HepG2 (cell line): ENCODE measurements at regions not wholly inside any gene's neighbourhood (a gene's known extent, or its start where the extent isn't known, plus 50 kb on each side); places are given as distances from the start of the nearest gene placed in this dataset.

Experiments
- ATAC-seq: fragments of 200-7000 bp; cut with Tn5 transposase; 3 replicates; pipeline ENCODE4 v1.9.1; 2020; ENCODE audit warnings: mild to moderate bottlenecking, moderate library complexity
- BruUV-seq: library from RNA; stranded (reverse); fragments of 400-500 nt; replicated peaks from 2 replicates; lab custom pipeline; 2021; lab: Mats Ljungman, UMichigan
- CTCF ChIA-PET: fragments of 300-600 bp; formaldehyde crosslinking; extraction: SDS; loops from one replicate; lab custom pipeline; 2021; ENCODE audit warnings: low total read pairs, inconsistent platforms, low intra/inter-chr PET ratio; lab: Yijun Ruan, JAX
- POLR2A ChIA-PET: fragments of 350-600 bp; sonication (Branson Sonifier 250); formaldehyde crosslinking; loops from one replicate; lab custom pipeline; 2020; ENCODE audit warnings: antibody characterized with exemption, inconsistent platforms; lab: Yijun Ruan, JAX
- DNase-seq: peaks from one replicate; pipeline ENCODE4 v3.0.0-alpha.2; 2015; ENCODE audit warnings: low spot score
- FAIRE-seq: peaks from 3 replicates; lab custom pipeline; 2011; peaks lifted over from hg19 to GRCh38; lab: Jason Lieb, UNC
- H2AFZ ChIP-seq: one replicate; pipeline ENCODE4 v1.6.1; 2011; ENCODE audit warnings: low read length, inconsistent platforms
- H3K27ac ChIP-seq: fragments of 300-600 bp; 3 replicates; pipeline ENCODE4 v1.8.0; 2011; ENCODE audit warnings: mixed run types, mild to moderate bottlenecking, mixed read lengths, low read length, inconsistent platforms; ENCODE audit not compliant: insufficient read depth; ENCODE audit errors: extremely low read length
- H3K27me3 ChIP-seq, 2 experiments: fragments of 200-600 bp in 1 of 2; 2 replicates in 1 of 2; 3 replicates in 1 of 2; pipeline versions ENCODE4 v1.6.0 to v1.8.0; 2011; ENCODE audit warnings: low read length in 2 of 2, mild to moderate bottlenecking in 2 of 2, moderate library complexity in 2 of 2, inconsistent platforms in 1 of 2; ENCODE audit not compliant: insufficient read depth in 2 of 2, control insufficient read depth in 1 of 2
- H3K36me3 ChIP-seq, 2 experiments: fragments of 200-600 bp in 1 of 2; replicated peaks in 1 of 2; 2 replicates in 1 of 2; 3 replicates in 1 of 2; pipeline versions ENCODE4 v1.5.1 to v1.8.0; 2011; ENCODE audit warnings: low read length in 2 of 2, inconsistent platforms in 1 of 2; ENCODE audit not compliant: insufficient read depth in 2 of 2, control insufficient read depth in 1 of 2
- H3K4me1 ChIP-seq: 2 replicates; pipeline ENCODE4 v1.5.1; 2012; ENCODE audit warnings: low read length, inconsistent platforms; ENCODE audit not compliant: insufficient read depth
- H3K4me2 ChIP-seq: 2 replicates; pipeline ENCODE4 v1.6.0; 2011; ENCODE audit warnings: low read depth, low read length, inconsistent platforms
- H3K4me3 ChIP-seq, 3 experiments: fragments of 200-600 bp in 1 of 3; sonication (generic), shearing (Covaris generic) in 1 of 3; replicated peaks in 1 of 3; 2 replicates each; pipeline ENCODE4 v1.5.1; 2011 to 2016; ENCODE audit warnings: low read length in 3 of 3, inconsistent platforms in 2 of 3, low read depth in 2 of 3, mild to moderate bottlenecking in 2 of 3, control low read depth in 1 of 3, mixed read lengths in 1 of 3; ENCODE audit not compliant: insufficient read depth in 1 of 3
- H3K79me2 ChIP-seq: one replicate; pipeline ENCODE4 v1.6.1; 2011; ENCODE audit warnings: low read length, inconsistent platforms; ENCODE audit not compliant: insufficient read depth
- H3K9ac ChIP-seq: 2 replicates; pipeline ENCODE4 v1.6.0; 2011; ENCODE audit warnings: mild to moderate bottlenecking, low read depth, low read length, inconsistent platforms; ENCODE audit not compliant: insufficient read depth
- H3K9me3 ChIP-seq: 2 replicates; pipeline ENCODE4 v1.5.1; 2012; ENCODE audit warnings: mild to moderate bottlenecking, low read length
- H4K20me1 ChIP-seq: 2 replicates; pipeline ENCODE4 v1.6.0; 2011; ENCODE audit warnings: inconsistent platforms, mild to moderate bottlenecking, low read length, moderate library complexity; ENCODE audit not compliant: insufficient read depth
- AGO2 ChIP-seq: fragments of 200-400 bp; formaldehyde crosslinking; optimal IDR thresholded peaks from 2 replicates; pipeline ENCODE3; 2017; ENCODE audit warnings: mild to moderate bottlenecking, low read depth, low read length, moderate library complexity
- DR1 ChIP-seq: sonication (generic); formaldehyde crosslinking; IDR thresholded peaks from 2 replicates; pipeline ENCODE4 v1.8.0; 2021; ENCODE audit warnings: mild to moderate bottlenecking, missing genetic modification reagents, inconsistent platforms
- ETV5 ChIP-seq: IDR thresholded peaks from 2 replicates; pipeline ENCODE4 v1.6.1; 2018; ENCODE audit warnings: missing biosample characterization, missing genetic modification reagents, inconsistent platforms, borderline replicate concordance
- EZH2 ChIP-seq: conservative IDR thresholded peaks from 2 replicates; pipeline ENCODE4 v1.6.1; 2012; ENCODE audit warnings: mild to moderate bottlenecking, low read depth, low read length, moderate library complexity
- FOSL1 ChIP-seq: sonication (generic); formaldehyde crosslinking; IDR thresholded peaks from 2 replicates; pipeline ENCODE4 v1.9.0; 2021; ENCODE audit warnings: missing genetic modification reagents, borderline replicate concordance
- HDAC6 ChIP-seq: fragments of 200-600 bp; sonication (generic); IDR thresholded peaks from 2 replicates; pipeline ENCODE4 v1.7.0; 2017; ENCODE audit warnings: mild to moderate bottlenecking, antibody characterized with exemption, low read length, low read depth
- NONO ChIP-seq, 2 experiments: fragments of 450-650 bp in 1 of 2; sonication (generic) in 1 of 2; formaldehyde crosslinking in 1 of 2; IDR thresholded peaks in 1 of 2; conservative IDR thresholded peaks in 1 of 2; 2 replicates each; pipeline versions ENCODE4 v1.6.1 to v1.8.0; 2017 to 2022; ENCODE audit warnings: mild to moderate bottlenecking in 1 of 2, missing genetic modification reagents in 1 of 2, moderate library complexity in 1 of 2
- REL ChIP-seq: sonication (generic); formaldehyde crosslinking; conservative IDR thresholded peaks from 2 replicates; pipeline ENCODE4 v1.8.0; 2022; ENCODE audit warnings: mild to moderate bottlenecking, missing genetic modification reagents, moderate library complexity
- ZBTB7B ChIP-seq: sonication (generic); formaldehyde crosslinking; IDR thresholded peaks from 2 replicates; pipeline ENCODE4 v1.4.0; 2020; ENCODE audit warnings: missing genetic modification reagents
- ZFP36 ChIP-seq: fragments of 150-350 bp; IDR thresholded peaks from 2 replicates; pipeline ENCODE4 v1.6.1; 2018; ENCODE audit warnings: borderline replicate concordance, low read length, low read depth; ENCODE audit not compliant: partially characterized antibody
- ZNF205 ChIP-seq: IDR thresholded peaks from 2 replicates; pipeline ENCODE4 v1.6.1; 2018; ENCODE audit warnings: missing biosample characterization, missing genetic modification reagents
- ZNF703 ChIP-seq: sonication (generic); formaldehyde crosslinking; IDR thresholded peaks from 2 replicates; pipeline ENCODE4 v1.5.1; 2020; ENCODE audit warnings: missing genetic modification reagents, mild to moderate bottlenecking, moderate library complexity, borderline replicate concordance
- ZNF776 ChIP-seq: sonication (generic); formaldehyde crosslinking; IDR thresholded peaks from 2 replicates; pipeline ENCODE4 v1.4.0; 2020; ENCODE audit warnings: mild to moderate bottlenecking, missing genetic modification reagents
- WGBS: methylation state at CpG from one replicate; pipeline ENCODE4 v1.1.6; 2017; ENCODE audit warnings: low lambda C conversion rate; 5-methylcytosine and 5-hydroxymethylcytosine counted together
- in situ Hi-C: cut with HindIII; loops from 2 replicates; pipeline ENCODE4 v1.10.0; 2017; ENCODE audit warnings: low pct_unique_long_range_greater_than_20kb; ENCODE audit not compliant: extremely low pct_ligation_motif_present
- intact Hi-C: fragments of 100-400 bp; cut with micrococcal nuclease; formaldehyde crosslinking; loops from one replicate; pipeline ENCODE4 v1.10.0; 2022; ENCODE audit not compliant: unreplicated experiment
- TF ChIP-seq, protein P1 (sequence below): sonication (generic); formaldehyde crosslinking; IDR thresholded peaks from 2 replicates; pipeline ENCODE4 v1.5.0; 2020; ENCODE audit warnings: mild to moderate bottlenecking, missing genetic modification reagents, borderline replicate concordance
- TF ChIP-seq, protein P2 (sequence below): sonication (generic); formaldehyde crosslinking; IDR thresholded peaks from 2 replicates; pipeline ENCODE4 v1.5.0; 2020; ENCODE audit warnings: missing genetic modification reagents
- TF ChIP-seq, protein P3 (sequence below): sonication (generic); formaldehyde crosslinking; IDR thresholded peaks from 2 replicates; pipeline ENCODE4 v1.4.0; 2020; ENCODE audit warnings: missing genetic modification reagents

DNA sequence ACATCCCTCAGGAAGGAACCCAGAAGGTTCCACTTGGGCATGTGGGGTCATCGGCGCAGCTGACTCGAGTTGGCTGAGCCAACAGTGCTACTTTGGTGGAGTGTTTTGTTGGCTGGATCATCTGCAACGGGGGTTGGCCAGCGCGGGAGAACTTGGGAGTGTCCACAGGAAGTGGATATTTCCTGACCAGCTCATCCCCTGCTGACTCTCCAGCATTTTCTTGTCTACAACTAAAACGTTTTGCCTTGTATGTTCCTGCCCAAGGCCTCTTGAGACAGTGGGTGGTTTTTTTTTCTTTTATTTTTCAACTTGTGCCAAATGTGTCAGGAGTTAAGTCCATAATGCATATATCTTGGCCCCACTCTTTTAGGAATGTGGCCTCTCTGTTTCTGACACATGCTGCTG lies 208.6 kb downstream of the ZNF365 start:
- FAIRE-seq (no peak), DNase-seq (no peak), ATAC-seq (no peak)
- 57% methylated on average over 3 of the region's 7 CpGs for WGBS
- Histone ChIP-seq H3K36me3 (no peaks in the 10 kb centered on the region), H3K27ac (no peak overlapping the region), H3K4me3 (no peak overlapping the region), H3K27me3 (no peaks in the 10 kb centered on the region), H3K79me2 (no peaks in the 10 kb centered on the region), H4K20me1 (no peaks in the 10 kb centered on the region), H3K9ac (no peak overlapping the region), H3K4me2 (no peak overlapping the region), H2AFZ (no peak overlapping the region), H3K4me1 (no peaks in the 10 kb centered on the region), H3K9me3 (no peaks in the 10 kb centered on the region)
- BruUV-seq, result no TSS peak
- ChIA-PET CTCF (no interaction called here), POLR2A (no interaction called here)
- in situ Hi-C loops (loop anchor here (25.0 kb wide), 1 partner anchor 504 kb away; no protein-coding TSS in a partner anchor), intact Hi-C loops (no loop called here)
- TF ChIP-seq, protein P1, sequence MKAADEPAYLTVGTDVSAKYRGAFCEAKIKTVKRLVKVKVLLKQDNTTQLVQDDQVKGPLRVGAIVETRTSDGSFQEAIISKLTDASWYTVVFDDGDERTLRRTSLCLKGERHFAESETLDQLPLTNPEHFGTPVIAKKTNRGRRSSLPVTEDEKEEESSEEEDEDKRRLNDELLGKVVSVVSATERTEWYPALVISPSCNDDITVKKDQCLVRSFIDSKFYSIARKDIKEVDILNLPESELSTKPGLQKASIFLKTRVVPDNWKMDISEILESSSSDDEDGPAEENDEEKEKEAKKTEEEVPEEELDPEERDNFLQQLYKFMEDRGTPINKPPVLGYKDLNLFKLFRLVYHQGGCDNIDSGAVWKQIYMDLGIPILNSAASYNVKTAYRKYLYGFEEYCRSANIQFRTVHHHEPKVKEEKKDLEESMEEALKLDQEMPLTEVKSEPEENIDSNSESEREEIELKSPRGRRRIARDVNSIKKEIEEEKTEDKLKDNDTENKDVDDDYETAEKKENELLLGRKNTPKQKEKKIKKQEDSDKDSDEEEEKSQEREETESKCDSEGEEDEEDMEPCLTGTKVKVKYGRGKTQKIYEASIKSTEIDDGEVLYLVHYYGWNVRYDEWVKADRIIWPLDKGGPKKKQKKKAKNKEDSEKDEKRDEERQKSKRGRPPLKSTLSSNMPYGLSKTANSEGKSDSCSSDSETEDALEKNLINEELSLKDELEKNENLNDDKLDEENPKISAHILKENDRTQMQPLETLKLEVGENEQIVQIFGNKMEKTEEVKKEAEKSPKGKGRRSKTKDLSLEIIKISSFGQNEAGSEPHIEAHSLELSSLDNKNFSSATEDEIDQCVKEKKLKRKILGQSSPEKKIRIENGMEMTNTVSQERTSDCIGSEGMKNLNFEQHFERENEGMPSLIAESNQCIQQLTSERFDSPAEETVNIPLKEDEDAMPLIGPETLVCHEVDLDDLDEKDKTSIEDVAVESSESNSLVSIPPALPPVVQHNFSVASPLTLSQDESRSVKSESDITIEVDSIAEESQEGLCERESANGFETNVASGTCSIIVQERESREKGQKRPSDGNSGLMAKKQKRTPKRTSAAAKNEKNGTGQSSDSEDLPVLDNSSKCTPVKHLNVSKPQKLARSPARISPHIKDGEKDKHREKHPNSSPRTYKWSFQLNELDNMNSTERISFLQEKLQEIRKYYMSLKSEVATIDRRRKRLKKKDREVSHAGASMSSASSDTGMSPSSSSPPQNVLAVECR (CRISPR knock-in tag), result no peak
- no peak for TF ChIP-seq ZFP36
- TF ChIP-seq NONO (IDR thresholded peaks at IDR 0.05), result no peak
- TF ChIP-seq NONO (CRISPR knock-in tag; conservative IDR thresholded peaks at IDR 0.05), result no peak
- no peak for TF ChIP-seq DR1 (CRISPR knock-in tag)
- TF ChIP-seq ZBTB7B (CRISPR knock-in tag), result no peak
- no peak for TF ChIP-seq FOSL1
- TF ChIP-seq ETV5, result no peak
- TF ChIP-seq ZNF776 (CRISPR knock-in tag), result no peak
- TF ChIP-seq EZH2, result no peak
- TF ChIP-seq ZNF205, result no peak
- TF ChIP-seq REL (CRISPR knock-in tag), result no peak
- no peak for TF ChIP-seq AGO2
- TF ChIP-seq HDAC6, result no peak
- TF ChIP-seq, protein P2, sequence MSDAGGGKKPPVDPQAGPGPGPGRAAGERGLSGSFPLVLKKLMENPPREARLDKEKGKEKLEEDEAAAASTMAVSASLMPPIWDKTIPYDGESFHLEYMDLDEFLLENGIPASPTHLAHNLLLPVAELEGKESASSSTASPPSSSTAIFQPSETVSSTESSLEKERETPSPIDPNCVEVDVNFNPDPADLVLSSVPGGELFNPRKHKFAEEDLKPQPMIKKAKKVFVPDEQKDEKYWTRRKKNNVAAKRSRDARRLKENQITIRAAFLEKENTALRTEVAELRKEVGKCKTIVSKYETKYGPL (CRISPR knock-in tag), result no peak
- TF ChIP-seq, protein P3, sequence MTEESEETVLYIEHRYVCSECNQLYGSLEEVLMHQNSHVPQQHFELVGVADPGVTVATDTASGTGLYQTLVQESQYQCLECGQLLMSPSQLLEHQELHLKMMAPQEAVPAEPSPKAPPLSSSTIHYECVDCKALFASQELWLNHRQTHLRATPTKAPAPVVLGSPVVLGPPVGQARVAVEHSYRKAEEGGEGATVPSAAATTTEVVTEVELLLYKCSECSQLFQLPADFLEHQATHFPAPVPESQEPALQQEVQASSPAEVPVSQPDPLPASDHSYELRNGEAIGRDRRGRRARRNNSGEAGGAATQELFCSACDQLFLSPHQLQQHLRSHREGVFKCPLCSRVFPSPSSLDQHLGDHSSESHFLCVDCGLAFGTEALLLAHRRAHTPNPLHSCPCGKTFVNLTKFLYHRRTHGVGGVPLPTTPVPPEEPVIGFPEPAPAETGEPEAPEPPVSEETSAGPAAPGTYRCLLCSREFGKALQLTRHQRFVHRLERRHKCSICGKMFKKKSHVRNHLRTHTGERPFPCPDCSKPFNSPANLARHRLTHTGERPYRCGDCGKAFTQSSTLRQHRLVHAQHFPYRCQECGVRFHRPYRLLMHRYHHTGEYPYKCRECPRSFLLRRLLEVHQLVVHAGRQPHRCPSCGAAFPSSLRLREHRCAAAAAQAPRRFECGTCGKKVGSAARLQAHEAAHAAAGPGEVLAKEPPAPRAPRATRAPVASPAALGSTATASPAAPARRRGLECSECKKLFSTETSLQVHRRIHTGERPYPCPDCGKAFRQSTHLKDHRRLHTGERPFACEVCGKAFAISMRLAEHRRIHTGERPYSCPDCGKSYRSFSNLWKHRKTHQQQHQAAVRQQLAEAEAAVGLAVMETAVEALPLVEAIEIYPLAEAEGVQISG (CRISPR knock-in tag), result no peak
- no peak for TF ChIP-seq ZNF703 (CRISPR knock-in tag)
